HepG2 (cell line): ENCODE measurements at regions not wholly inside any gene's neighbourhood (a gene's known extent, or its start where the extent isn't known, plus 50 kb on each side); places are given as distances from the start of the nearest gene placed in this dataset.

Source experiments
- ATF1 ChIP-seq: IDR thresholded peaks from 2 replicates; pipeline ENCODE4 v1.6.1; 2016; ENCODE audit warnings: mild to moderate bottlenecking, control low read depth
- ATF2 ChIP-seq: sonication (generic); formaldehyde crosslinking; IDR thresholded peaks from 2 replicates; pipeline ENCODE4 v1.4.0; 2020; ENCODE audit warnings: missing genetic modification reagents
- EP300 ChIP-seq, 3 experiments: sonication (generic) in 1 of 3; formaldehyde crosslinking in 1 of 3; IDR thresholded peaks; 2 replicates each; pipeline versions ENCODE4 v1.5.1 to v1.6.1; 2011 to 2020; ENCODE audit warnings: low read depth in 2 of 3, low read length in 2 of 3, borderline replicate concordance in 1 of 3, improper control_type of control experiment in 1 of 3, mild to moderate bottlenecking in 1 of 3, missing genetic modification reagents in 1 of 3, moderate library complexity in 1 of 3
- FIP1L1 ChIP-seq: fragments of 200-400 bp; formaldehyde crosslinking; IDR thresholded peaks from 2 replicates; pipeline ENCODE4 v1.6.1; 2018; ENCODE audit warnings: low read depth, mild to moderate bottlenecking, low read length, moderate library complexity, borderline replicate concordance; ENCODE audit not compliant: insufficient read depth
- FOSL2 ChIP-seq: sonication (generic); formaldehyde crosslinking; IDR thresholded peaks from 2 replicates; pipeline ENCODE4 v1.4.0; 2020; ENCODE audit warnings: missing genetic modification reagents
- MAFG ChIP-seq: sonication (generic); formaldehyde crosslinking; IDR thresholded peaks from 2 replicates; pipeline ENCODE4 v1.5.1; 2020; ENCODE audit warnings: mild to moderate bottlenecking, missing genetic modification reagents
- MAFK ChIP-seq, 2 experiments: IDR thresholded peaks in 1 of 2; conservative IDR thresholded peaks in 1 of 2; 2 replicates each; pipeline ENCODE4 v1.6.1; 2011; ENCODE audit warnings: improper control_type of control experiment in 2 of 2, low read length in 2 of 2
- NFE2 ChIP-seq: sonication (generic); formaldehyde crosslinking; IDR thresholded peaks from 2 replicates; pipeline ENCODE4 v1.4.0; 2020; ENCODE audit warnings: missing genetic modification reagents
- NFE2L2 ChIP-seq: fragments of 150-350 bp; IDR thresholded peaks from 2 replicates; pipeline ENCODE4 v1.6.1; 2014; ENCODE audit warnings: low read length
- NR2C2 ChIP-seq: sonication (generic); formaldehyde crosslinking; IDR thresholded peaks from 2 replicates; pipeline ENCODE4 v1.4.0; 2020; ENCODE audit warnings: missing genetic modification reagents, mild to moderate bottlenecking, moderate library complexity, borderline replicate concordance
- NR2F1 ChIP-seq, 2 experiments: fragments of 450-650 bp in 1 of 2; formaldehyde crosslinking in 1 of 2; IDR thresholded peaks; 2 replicates each; pipeline versions ENCODE4 v1.5.0 to v1.6.1; 2016 to 2020; ENCODE audit warnings: mild to moderate bottlenecking in 1 of 2, missing compliant biosample characterization in 1 of 2, missing genetic modification reagents in 1 of 2, moderate library complexity in 1 of 2
- RXRA ChIP-seq: sonication (generic); formaldehyde crosslinking; IDR thresholded peaks from 2 replicates; pipeline ENCODE4 v1.5.1; 2020; ENCODE audit warnings: missing genetic modification reagents
- SOX6 ChIP-seq, 2 experiments: fragments of 450-650 bp in 1 of 2; sonication (generic) in 1 of 2; formaldehyde crosslinking in 1 of 2; IDR thresholded peaks; 2 replicates each; pipeline versions ENCODE4 v1.4.0 to v1.6.1; 2017 to 2020; ENCODE audit warnings: antibody characterized with exemption in 1 of 2, mild to moderate bottlenecking in 1 of 2, missing genetic modification reagents in 1 of 2
- ZBTB46 ChIP-seq: sonication (generic); formaldehyde crosslinking; IDR thresholded peaks from 2 replicates; pipeline ENCODE4 v1.4.0; 2020; ENCODE audit warnings: mild to moderate bottlenecking, missing genetic modification reagents, borderline replicate concordance
- ZNF274 ChIP-seq: sonication (generic); formaldehyde crosslinking; IDR thresholded peaks from 2 replicates; pipeline ENCODE4 v1.5.1; 2020; ENCODE audit warnings: mild to moderate bottlenecking, missing genetic modification reagents
- ZNF646 ChIP-seq: sonication (generic); formaldehyde crosslinking; IDR thresholded peaks from 2 replicates; pipeline ENCODE4 v1.9.0; 2021; ENCODE audit warnings: mild to moderate bottlenecking, missing genetic modification reagents

- TF ChIP-seq ZBTB46 (CRISPR knock-in tag) (no peak), NR2C2 (CRISPR knock-in tag) (peak; percentile 29; the same call in 1 of the 2 replicates), MAFK (conservative IDR thresholded peaks at IDR 0.05 in 1 of 2, IDR thresholded peaks at IDR 0.05 in 1 of 2; ENCODE audit: low read length in 2 of 2) (peak; percentile 48 to 87), NR2F1 (CRISPR knock-in tag; IDR thresholded peaks at IDR 0.05) (peak; percentile 78 to 80), ZNF274 (CRISPR knock-in tag) (no peak), FIP1L1 (no peak), EP300 (IDR thresholded peaks at IDR 0.05; ENCODE audit: low read depth in 2 of 2, low read length in 2 of 2) (0 out of 4 replicates have a peak, but pooled peaks of 1 of the 2 experiments have one; percentile 18), EP300 (CRISPR knock-in tag; IDR thresholded peaks at IDR 0.05; ENCODE audit: borderline replicate concordance) (no peak), ATF2 (CRISPR knock-in tag) (no peak), NFE2L2 (peak; percentile 93), RXRA (CRISPR knock-in tag) (peak; percentile 91; the same call in 1 of the 2 replicates), SOX6 (IDR thresholded peaks at IDR 0.05) (no peak), SOX6 (CRISPR knock-in tag; IDR thresholded peaks at IDR 0.05) (peak; percentile 32; the same call in 1 of the 2 replicates), FOSL2 (CRISPR knock-in tag) (0 out of 2 replicates have a peak, but pooled peaks have one; percentile 11), NFE2 (CRISPR knock-in tag) (peak; percentile 94), MAFG (CRISPR knock-in tag) (peak; percentile 76; the same call in 1 of the 2 replicates), ATF1 (CRISPR knock-in tag) (no peak), ZNF646 (CRISPR knock-in tag) (no peak)
These were observed 71.1 kb downstream of the SAMD9 start (continued) for GRCh38 chr7:93046641-93047040.
